ENCODE measurements at regions not wholly inside any gene's neighbourhood (a gene's known extent, or its start where the extent isn't known, plus 50 kb on each side); places are given as distances from the start of the nearest gene placed in this dataset.

GRCh38 chrX:43552156-43552555 is 103.9 kb upstream of the MAOA start:
- no peak overlapping the region for H3K4me3 ChIP-seq (ENCODE audit: low read depth, low read length)
- DNase-seq, result no peak
- no peak overlapping the region for H3K27ac ChIP-seq
- H3K36me3 ChIP-seq (replicated peaks), result no peaks in the 10 kb centered on the region
- no peaks in the 10 kb centered on the region for H3K27me3 ChIP-seq (replicated peaks)
- in situ Hi-C loops (cut with HindIII; ENCODE audit: low pct_ligation_motif_present, low sequenced_read_pairs), result no loop called here
- TF ChIP-seq, protein P1, sequence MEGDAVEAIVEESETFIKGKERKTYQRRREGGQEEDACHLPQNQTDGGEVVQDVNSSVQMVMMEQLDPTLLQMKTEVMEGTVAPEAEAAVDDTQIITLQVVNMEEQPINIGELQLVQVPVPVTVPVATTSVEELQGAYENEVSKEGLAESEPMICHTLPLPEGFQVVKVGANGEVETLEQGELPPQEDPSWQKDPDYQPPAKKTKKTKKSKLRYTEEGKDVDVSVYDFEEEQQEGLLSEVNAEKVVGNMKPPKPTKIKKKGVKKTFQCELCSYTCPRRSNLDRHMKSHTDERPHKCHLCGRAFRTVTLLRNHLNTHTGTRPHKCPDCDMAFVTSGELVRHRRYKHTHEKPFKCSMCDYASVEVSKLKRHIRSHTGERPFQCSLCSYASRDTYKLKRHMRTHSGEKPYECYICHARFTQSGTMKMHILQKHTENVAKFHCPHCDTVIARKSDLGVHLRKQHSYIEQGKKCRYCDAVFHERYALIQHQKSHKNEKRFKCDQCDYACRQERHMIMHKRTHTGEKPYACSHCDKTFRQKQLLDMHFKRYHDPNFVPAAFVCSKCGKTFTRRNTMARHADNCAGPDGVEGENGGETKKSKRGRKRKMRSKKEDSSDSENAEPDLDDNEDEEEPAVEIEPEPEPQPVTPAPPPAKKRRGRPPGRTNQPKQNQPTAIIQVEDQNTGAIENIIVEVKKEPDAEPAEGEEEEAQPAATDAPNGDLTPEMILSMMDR (IDR thresholded peaks at IDR 0.05; ENCODE audit: low read depth, low read length, missing control alignments), result no peak

DNA sequence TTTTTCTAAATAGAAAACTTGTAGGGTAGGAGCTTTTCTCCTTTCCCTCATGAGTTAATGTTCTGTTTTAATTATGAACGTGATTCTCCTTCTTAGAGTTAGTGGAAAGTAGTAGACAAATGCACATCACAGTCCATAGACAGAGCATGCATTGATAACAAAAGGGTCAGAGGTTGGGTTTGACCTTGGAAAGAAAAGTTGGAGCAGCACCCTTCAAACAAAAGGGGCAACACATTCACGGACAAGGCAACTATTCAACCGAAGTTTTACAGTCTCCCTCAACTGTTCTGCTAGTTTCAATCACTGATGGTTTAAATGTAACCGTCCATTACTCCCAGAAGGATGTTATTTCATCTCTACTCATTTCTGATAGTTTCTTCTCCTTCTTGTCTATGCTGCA is 103.4 kb upstream of the MAOA start:
- TF ChIP-seq, protein P1 (IDR thresholded peaks at IDR 0.05; ENCODE audit: low read depth, low read length, missing control alignments), result no peak
- H3K4me3 ChIP-seq (ENCODE audit: low read depth, low read length), result no peak overlapping the region
- no peaks in the 10 kb centered on the region for H3K27me3 ChIP-seq (replicated peaks)
- H3K36me3 ChIP-seq (replicated peaks), result no peaks in the 10 kb centered on the region
- DNase-seq, result no peak
- in situ Hi-C loops (cut with HindIII; ENCODE audit: low pct_ligation_motif_present, low sequenced_read_pairs), result no loop called here
- H3K27ac ChIP-seq, result no peak overlapping the region

DNA sequence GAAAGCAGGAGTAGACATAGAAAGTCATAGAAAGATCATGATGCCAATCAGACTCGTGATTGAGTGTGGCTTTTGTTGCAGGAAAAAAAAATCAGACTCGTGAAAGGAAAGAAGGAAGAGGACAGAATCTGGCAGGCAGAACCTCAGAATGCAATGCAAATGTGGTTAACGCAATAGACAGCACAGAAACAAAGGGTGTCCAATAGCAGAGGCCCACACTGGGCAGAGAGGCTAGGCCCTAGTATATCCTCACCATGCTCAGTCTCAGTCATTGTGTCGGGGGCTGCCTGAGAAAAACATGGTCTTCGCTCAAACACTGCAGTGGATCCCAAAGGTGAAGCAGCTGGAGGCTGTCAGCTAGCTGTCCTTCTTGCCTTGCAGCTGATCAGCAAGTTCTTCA is 102.8 kb upstream of the MAOA start:
- DNase-seq, result no peak
- TF ChIP-seq, protein P1 (IDR thresholded peaks at IDR 0.05; ENCODE audit: low read depth, low read length, missing control alignments), result no peak
- Histone ChIP-seq H3K27ac (no peak overlapping the region), H3K36me3 (replicated peaks) (no peaks in the 10 kb centered on the region), H3K4me3 (ENCODE audit: low read depth, low read length) (no peak overlapping the region), H3K27me3 (replicated peaks) (no peaks in the 10 kb centered on the region)
- in situ Hi-C loops (cut with HindIII; ENCODE audit: low pct_ligation_motif_present, low sequenced_read_pairs), result no loop called here

DNA sequence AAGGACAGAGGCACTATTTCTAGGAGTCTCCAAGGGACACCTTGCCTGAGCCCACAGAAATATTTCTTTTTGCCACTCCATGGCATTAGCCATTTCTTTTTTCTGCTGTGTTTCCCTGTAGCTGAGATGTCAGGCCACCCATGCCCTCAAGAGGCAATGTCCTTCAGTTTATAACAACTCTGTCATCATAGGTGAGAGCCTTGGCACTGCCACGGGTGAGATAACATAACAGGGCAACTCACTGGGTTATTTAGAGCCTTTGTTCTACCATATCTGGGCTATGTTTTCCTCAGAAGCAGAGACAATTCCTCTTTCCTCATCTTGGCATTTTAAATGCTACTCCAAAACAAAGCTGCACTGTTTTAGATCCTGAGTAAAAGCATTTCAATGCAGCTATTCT is 99.9 kb upstream of the MAOA start:
- in situ Hi-C loops (cut with HindIII; ENCODE audit: low pct_ligation_motif_present, low sequenced_read_pairs), result no loop called here
- H3K27ac ChIP-seq, result no peak overlapping the region
- H3K36me3 ChIP-seq (replicated peaks), result no peaks in the 10 kb centered on the region
- no peaks in the 10 kb centered on the region for H3K27me3 ChIP-seq (replicated peaks)
- no peak for DNase-seq
- TF ChIP-seq, protein P1 (IDR thresholded peaks at IDR 0.05; ENCODE audit: low read depth, low read length, missing control alignments), result no peak
- H3K4me3 ChIP-seq (ENCODE audit: low read depth, low read length), result no peak overlapping the region

- DNase-seq, result peak; percentile 49
- in situ Hi-C loops (cut with HindIII; ENCODE audit: low pct_ligation_motif_present, low sequenced_read_pairs), result no loop called here
- Histone ChIP-seq H3K27me3 (replicated peaks) (no peaks in the 10 kb centered on the region), H3K4me3 (ENCODE audit: low read depth, low read length) (no peak overlapping the region), H3K36me3 (replicated peaks) (no peaks in the 10 kb centered on the region), H3K27ac (no peak overlapping the region)
- TF ChIP-seq, protein P1 (IDR thresholded peaks at IDR 0.05; ENCODE audit: low read depth, low read length, missing control alignments), result peak; percentile 75
Observed at GRCh38 chrX:43557792-43558191, 98.3 kb upstream of the MAOA start.

DNA sequence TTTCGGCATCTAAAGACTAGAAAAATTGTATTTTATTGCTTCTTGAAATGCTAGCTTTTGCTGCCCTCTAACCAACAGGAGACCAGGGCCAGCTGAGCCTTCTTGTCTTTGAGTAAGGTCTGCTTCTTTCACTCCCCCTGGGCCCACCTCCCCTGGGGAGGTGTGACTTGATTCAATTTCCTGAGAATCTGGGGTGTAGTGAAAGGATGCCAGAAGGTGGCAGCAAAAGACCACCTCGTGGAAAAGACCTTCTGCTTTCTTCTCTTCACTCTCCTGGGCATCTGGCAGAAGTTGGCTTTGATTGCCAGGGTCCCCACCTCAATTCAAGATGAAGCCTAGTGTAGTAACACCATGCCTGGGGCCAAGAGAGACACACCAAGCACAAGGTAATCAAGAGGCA is 96.5 kb upstream of the MAOA start:
- TF ChIP-seq, protein P1 (IDR thresholded peaks at IDR 0.05; ENCODE audit: low read depth, low read length, missing control alignments), result peak; percentile 69
- H3K27me3 ChIP-seq (replicated peaks), result no peaks in the 10 kb centered on the region

More for the DNA sequence above, 96.5 kb upstream of the MAOA start:
- in situ Hi-C loops (cut with HindIII; ENCODE audit: low pct_ligation_motif_present, low sequenced_read_pairs), result no loop called here
- Histone ChIP-seq H3K4me3 (ENCODE audit: low read depth, low read length) (no peak overlapping the region), H3K36me3 (replicated peaks) (no peaks in the 10 kb centered on the region), H3K27ac (no peak overlapping the region)
- peak; percentile 22 for DNase-seq
